ENCODE measurements at regions not wholly inside any gene's neighbourhood (a gene's known extent, or its start where the extent isn't known, plus 50 kb on each side); places are given as distances from the start of the nearest gene placed in this dataset.
"Not testable (repeated sequence)": the region's sequence is repeated elsewhere in the genome, so short reads cannot be mapped to it uniquely, and the experiment has no call there.

- DNase-seq (ENCODE audit: low spot score): no peak
These were observed 446.1 kb upstream of the RPS6KA3 start for GRCh38 chrX:20712811-20713210.

GRCh38 chrX:20711366-20711765 lies 444.7 kb upstream of the RPS6KA3 start:
- DNase-seq (ENCODE audit: low spot score): no peak

- no peak for DNase-seq (ENCODE audit: low spot score)
These were observed 426.4 kb upstream of the RPS6KA3 start for GRCh38 chrX:20693078-20693477.

- DNase-seq (ENCODE audit: low spot score): no peak
These were observed 419.5 kb upstream of the RPS6KA3 start for GRCh38 chrX:20686256-20686655.

GRCh38 chrX:20685652-20686051 lies 418.9 kb upstream of the RPS6KA3 start:
- DNase-seq (ENCODE audit: low spot score): no peak

- no peak for DNase-seq (ENCODE audit: low spot score)
These were observed 415.0 kb upstream of the RPS6KA3 start for GRCh38 chrX:20681683-20682082.

- no peak for DNase-seq (ENCODE audit: low spot score)
These were observed 414.3 kb upstream of the RPS6KA3 start for GRCh38 chrX:20680998-20681397.

GRCh38 chrX:20672476-20672875 lies 405.8 kb upstream of the RPS6KA3 start:
- no peak for DNase-seq (ENCODE audit: low spot score)

GRCh38 chrX:20671746-20672145 lies 405.0 kb upstream of the RPS6KA3 start:
- not testable (repeated sequence) for DNase-seq (ENCODE audit: low spot score)

- DNase-seq (ENCODE audit: low spot score): no peak
These were observed 403.9 kb upstream of the RPS6KA3 start for GRCh38 chrX:20670611-20671010.

GRCh38 chrX:20668550-20668949 lies 401.8 kb upstream of the RPS6KA3 start:
- no peak for DNase-seq (ENCODE audit: low spot score)

GRCh38 chrX:20666331-20666730 lies 399.6 kb upstream of the RPS6KA3 start:
- DNase-seq (ENCODE audit: low spot score): no peak

GRCh38 chrX:20665481-20665880 lies 398.8 kb upstream of the RPS6KA3 start:
- no peak for DNase-seq (ENCODE audit: low spot score)

GRCh38 chrX:20664774-20665173 lies 398.1 kb upstream of the RPS6KA3 start:
- no peak for DNase-seq (ENCODE audit: low spot score)

GRCh38 chrX:20664131-20664530 lies 397.4 kb upstream of the RPS6KA3 start:
- no peak for DNase-seq (ENCODE audit: low spot score)

- no peak for DNase-seq (ENCODE audit: low spot score)
These were observed 396.6 kb upstream of the RPS6KA3 start for GRCh38 chrX:20663336-20663735.

- DNase-seq (ENCODE audit: low spot score): no peak
These were observed 390.0 kb upstream of the RPS6KA3 start for GRCh38 chrX:20656721-20657120.

- no peak for DNase-seq (ENCODE audit: low spot score)
These were observed 387.9 kb upstream of the RPS6KA3 start for GRCh38 chrX:20654596-20655106.

GRCh38 chrX:20653070-20653469 lies 386.4 kb upstream of the RPS6KA3 start:
- DNase-seq (ENCODE audit: low spot score): no peak

GRCh38 chrX:20641954-20642353 lies 375.2 kb upstream of the RPS6KA3 start:
- DNase-seq (ENCODE audit: low spot score): no peak

GRCh38 chrX:20639115-20639514 lies 372.4 kb upstream of the RPS6KA3 start:
- no peak for DNase-seq (ENCODE audit: low spot score)

GRCh38 chrX:20637351-20637750 lies 370.6 kb upstream of the RPS6KA3 start:
- no peak for DNase-seq (ENCODE audit: low spot score)

GRCh38 chrX:20633451-20633850 lies 366.7 kb upstream of the RPS6KA3 start:
- no peak for DNase-seq (ENCODE audit: low spot score)

GRCh38 chrX:20623448-20623847 lies 356.7 kb upstream of the RPS6KA3 start:
- no peak for DNase-seq (ENCODE audit: low spot score)

GRCh38 chrX:20620306-20620705 lies 353.6 kb upstream of the RPS6KA3 start:
- DNase-seq (ENCODE audit: low spot score): no peak
